NCI-H146 treated with DMSO at 0.1 percent for 48 hours (cell line): ENCODE measurements at regions not wholly inside any gene's neighbourhood (a gene's known extent, or its start where the extent isn't known, plus 50 kb on each side); places are given as distances from the start of the nearest gene placed in this dataset.

Source experiments
- DNase-seq: peaks from one replicate; lab custom pipeline; 2025; ENCODE audit not compliant: unreplicated experiment; lab: John Stamatoyannopoulos, UW

DNA sequence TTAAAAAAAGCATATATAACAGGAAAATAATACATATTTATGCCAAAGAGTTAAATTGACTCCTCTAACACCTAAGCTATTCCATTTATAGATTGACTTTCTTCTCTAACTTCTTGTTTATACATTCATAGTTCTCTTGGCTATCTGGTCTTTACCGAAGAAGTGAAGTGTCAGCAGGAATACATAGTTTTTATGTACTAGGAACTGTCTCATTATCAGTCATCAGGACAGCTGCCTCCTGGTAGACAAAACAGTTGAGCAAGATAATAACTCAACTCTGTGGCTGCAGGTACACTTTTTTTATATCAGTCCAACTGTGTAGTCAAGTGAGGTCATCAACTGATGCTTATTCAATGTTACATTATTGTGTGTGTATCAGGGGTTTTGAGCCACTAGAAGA lies 1436.0 kb upstream of the NUDT12 start:
- no peak for DNase-seq

DNA sequence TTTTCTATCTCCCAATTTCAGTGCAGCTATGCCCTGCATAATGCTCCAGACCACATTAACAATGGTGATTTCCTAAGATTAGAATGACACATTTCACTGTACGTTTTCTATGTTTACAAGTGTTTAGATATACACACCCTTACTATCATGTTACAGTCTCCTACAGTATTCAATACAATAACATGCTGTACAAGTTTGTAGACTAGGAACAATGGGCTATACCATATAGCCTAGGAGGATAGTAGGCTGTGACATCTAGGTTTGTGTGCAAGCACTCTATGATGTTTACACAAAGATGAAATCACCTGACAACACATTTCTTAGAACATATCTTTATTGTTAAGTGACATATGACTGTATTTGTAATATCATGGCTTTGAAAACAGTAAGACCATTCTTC lies 1435.6 kb upstream of the NUDT12 start:
- no peak for DNase-seq

DNA sequence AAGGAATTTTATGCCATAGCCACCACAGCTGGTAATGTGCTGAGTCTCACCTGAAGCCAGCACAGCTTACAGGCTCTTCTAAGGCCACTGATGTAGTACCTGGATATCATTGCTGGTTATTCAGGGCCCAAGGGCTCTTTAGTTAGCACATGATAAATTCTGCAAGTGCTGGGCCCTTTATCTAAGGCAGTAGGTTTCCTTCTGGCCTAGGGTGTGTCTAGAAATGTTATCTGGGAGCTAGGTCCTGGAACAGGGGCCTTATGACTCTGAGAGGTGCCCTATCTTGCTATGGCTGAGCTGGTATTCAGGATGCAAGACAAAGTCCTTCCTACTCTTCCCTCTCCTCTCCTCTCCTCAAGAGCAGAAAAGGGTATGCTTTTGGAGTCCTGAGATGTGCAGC lies 1424.5 kb upstream of the NUDT12 start:
- no peak for DNase-seq

DNA sequence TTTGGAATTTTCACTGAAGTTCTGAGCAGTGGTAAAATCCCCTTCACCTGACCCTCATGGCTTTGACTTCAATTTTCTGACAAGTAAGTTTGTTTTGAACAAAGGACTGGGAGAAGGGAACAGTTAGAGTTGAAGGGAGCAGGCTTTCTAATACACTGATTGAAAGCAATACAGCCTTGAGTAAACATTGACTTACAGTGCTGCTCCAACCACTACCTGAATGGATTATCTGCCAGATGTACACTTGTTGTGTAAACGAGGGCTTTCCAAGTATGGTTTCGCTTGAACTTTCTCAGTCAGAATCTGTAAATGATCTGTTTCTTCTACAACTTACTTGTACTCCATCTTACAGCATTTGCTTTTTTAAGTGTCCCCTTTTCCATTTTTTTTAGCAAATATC lies 1414.9 kb upstream of the NUDT12 start:
- peak; percentile 58 for DNase-seq

DNA sequence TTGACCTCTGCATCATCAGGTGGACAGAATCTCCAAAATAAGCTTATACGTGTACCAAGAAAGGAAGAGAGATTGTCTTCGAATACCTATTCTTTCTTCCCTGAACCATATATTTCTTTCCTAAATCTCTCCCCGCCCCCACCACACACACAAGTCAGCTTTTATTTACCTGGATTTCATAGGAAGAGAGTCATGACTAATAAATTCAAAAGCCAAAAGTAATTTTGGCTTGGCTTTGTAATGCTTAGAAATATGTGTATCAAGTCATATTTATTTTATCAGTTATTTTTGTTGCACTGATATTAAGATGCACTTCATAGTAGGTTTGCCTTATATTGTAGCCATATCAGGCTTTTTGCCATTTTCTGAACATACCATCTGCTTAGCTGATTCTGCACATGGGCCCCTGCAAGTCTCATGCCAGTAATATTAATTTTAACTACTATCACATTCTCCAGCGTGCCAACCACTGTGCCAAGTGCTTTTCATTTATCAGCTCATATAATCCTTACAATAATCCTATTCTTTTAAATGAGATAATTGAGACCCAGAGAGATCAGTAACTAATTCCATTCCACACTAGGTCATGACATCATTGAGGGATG lies 1405.3 kb upstream of the NUDT12 start:
- no peak for DNase-seq

DNA sequence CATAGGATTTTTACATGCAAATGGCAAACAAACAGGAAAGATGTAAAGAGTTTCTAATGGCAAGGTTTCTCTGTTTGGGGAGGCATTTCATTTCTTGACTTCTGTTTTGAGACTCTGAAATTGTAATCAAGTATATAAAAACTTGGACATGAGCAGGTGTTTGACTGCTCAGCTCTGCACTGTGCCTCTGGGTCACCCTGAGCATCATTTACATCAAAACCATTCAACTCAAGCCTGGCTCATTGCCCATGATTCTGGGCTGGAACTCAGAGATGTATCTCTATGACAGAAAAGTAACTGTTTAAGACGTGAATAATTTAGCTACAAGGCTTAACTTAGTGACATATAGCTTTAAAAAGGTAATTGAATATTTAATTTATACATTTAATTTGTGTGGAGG lies 1402.4 kb upstream of the NUDT12 start:
- DNase-seq: no peak

DNA sequence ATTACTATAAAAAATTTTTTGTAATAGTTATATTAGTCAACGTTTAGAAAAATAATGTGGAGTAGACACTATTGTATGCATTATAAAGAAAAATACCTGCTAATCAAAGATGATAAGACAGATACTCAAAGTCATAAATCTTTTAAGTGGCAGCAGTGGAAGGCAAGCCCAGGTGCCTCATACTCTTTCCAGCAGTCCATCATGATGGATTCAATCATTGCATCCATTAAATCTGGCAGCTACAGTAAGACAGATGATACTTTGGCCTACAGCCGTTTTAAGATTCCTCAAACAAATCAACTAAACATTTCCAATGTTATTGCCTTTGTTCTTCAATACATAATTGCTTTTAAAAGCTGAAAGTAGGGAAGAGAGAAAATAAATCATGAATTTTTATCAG lies 1392.9 kb upstream of the NUDT12 start:
- no peak for DNase-seq

DNA sequence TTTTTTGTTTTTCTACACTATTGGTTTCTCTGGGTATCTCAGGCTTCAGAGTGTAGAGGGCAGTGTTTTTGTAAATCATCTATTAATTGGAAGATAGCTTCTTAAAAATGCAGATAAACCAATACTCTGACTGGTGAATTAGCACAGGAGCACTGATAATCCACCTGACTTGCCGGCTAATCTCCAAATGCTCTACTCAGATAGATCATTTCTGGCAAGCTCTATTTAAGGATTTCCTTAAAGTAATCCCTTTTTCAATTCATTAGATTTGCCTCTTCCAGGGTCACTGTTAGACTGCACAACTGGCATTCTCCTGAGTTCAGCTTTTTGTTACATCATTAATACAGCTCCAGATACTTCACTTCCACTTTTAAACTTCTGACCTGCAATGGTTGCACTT lies 1390.3 kb upstream of the NUDT12 start:
- DNase-seq: no peak

DNA sequence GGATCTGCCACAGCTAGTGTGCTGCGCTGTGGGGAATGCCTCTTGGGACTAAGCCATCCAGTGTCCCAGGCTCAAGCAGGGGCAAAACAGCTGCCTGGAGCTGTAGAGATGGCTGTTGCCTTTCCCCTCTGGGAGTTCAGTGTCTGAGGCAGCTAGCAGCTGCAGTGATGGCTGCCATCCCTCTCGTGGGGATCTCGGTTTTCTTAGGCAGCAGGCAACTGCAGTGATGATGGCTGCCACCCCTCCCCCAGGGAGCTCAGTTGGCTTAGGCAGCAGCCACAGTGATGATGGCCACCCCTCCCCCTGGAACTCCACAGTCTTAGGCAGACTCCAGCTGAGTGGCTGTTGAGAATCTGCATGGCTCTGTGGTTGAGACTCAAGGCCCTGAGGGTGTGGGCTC lies 1389.2 kb upstream of the NUDT12 start:
- no peak for DNase-seq

DNA sequence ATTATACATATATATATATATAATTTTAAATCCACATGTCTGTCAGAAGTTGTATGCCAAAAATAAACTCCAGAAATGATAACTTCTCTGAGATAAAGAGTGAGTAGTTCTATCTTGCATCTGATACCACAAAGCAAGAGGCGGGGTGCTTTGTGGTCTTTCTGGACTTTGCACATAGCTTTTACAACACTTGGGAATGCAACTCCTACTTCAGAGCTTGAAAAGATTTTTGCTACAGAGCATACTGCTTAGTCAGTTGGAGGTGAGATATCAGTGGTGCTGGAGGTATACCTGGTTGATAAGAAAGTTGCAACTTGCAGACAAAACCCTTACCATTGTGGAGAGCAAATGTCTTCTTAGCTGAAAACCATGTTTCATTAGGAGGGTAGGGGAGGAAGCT lies 1384.5 kb upstream of the NUDT12 start:
- DNase-seq: no peak

DNA sequence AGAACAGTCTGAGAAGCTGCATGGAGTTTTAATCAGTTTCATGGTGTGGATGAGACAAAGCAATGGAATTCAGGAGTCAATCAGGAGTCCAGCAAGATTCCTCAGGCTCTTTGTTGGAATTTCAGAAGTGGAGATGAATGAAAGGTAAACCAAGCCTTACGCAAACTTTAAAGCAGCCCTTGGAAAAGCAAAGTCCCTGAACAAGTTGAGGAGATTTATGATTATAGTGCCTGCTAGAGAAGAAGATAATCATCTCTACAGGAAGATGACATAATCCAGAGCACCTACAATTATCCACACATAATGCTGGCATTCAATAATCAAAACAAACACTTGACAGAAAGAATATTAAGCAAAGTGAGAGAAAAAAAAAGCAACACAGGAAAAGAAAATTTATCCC lies 1380.1 kb upstream of the NUDT12 start:
- no peak for DNase-seq

DNA sequence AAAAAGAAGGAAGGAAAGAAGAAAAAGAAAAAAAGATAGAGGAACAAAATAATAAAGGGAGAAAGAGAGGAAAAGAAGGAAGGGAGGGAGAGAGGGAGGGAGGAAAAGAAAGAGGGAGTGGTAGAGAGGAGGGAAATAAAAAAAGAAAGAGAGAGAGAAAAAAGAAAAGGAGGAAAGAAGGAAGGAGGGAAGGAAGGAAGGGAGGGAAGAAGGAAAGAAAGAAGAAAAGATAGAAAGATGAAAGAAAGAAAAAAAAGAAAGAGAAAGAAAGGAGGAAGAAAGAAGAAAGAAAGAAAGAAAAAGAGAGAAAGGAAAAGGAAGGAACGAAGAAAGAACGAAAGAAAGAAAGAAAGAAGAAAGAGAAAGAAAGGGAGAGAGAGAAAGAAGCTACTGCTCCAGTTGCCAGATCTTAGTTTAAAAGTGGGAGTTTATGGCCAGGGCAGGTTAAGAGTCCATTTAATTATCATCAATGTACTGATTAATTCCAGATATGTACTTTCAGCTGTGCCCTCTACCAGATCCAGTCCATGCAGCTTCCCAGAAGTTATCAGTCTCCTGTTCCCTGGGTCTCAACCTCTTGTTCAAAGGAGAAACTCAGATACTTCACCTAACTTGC lies 1378.5 kb upstream of the NUDT12 start:
- DNase-seq: no peak

DNA sequence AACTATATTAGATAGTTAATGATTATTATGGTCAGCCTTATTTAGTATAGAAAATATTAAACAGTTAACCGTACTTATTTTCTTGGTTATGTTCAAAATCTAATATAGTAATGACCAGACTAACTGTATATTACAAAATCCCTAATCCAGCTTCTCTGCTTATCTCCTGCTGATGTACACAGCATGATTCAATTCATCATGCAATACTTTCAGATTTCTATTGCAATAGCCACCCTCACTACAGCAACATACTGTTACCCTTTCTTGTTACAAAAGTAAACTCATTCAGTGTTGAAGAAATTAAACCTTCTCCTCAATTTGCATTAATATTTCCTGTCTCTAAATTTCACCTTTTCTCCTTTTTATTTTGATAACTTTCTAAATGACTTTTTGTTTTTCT lies 1375.0 kb upstream of the NUDT12 start:
- no peak for DNase-seq

DNA sequence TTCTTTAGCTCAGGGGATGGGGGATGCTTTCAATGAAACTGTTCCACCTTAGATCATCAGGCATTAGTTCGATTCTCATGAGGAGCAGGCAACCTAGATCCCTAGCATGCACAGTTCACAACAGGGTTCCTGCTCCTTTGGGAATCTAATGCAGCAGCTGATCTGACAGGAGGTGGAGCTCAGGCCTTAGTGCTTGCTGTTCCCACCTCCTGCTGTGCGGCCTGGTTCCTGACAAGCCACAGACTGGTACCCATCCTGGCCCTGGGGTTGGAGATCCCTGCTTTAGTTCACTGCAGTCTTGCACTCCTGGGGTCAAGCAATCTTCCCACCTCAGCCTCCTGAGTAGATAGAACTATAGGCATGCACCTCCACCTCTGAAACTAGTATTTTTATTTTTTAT lies 1369.8 kb upstream of the NUDT12 start:
- DNase-seq: no peak

DNA sequence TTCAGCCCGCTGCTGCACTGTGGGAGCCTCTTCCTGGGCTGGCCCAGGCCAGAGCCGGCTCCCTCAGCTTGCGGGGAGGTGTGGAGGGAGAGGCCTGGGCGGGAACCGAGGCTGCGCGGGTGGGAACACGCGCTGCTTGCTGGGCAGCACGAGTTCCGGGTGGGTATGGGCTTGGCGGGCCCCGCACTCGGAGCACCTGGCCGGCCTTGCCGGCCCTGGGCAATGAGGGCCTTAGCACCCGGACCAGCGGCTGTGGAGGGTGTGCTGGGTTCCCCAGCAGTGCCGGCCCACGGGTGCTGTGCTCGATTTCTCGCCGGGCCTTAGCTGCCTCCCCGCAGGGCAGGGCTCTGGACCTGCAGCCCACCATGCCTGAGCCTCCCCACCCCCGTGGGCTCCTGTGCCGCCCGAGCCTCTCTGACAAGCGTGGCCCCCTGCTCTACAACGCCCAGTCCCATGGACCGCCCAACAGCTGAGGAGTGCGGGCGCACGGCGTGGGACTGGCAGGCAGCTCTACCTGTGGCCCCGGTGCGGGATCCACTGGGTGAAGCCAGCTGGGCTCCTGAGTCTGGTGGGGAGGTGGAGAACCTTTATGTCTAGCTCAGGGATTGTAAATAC lies 1366.4 kb upstream of the NUDT12 start:
- no peak for DNase-seq

DNA sequence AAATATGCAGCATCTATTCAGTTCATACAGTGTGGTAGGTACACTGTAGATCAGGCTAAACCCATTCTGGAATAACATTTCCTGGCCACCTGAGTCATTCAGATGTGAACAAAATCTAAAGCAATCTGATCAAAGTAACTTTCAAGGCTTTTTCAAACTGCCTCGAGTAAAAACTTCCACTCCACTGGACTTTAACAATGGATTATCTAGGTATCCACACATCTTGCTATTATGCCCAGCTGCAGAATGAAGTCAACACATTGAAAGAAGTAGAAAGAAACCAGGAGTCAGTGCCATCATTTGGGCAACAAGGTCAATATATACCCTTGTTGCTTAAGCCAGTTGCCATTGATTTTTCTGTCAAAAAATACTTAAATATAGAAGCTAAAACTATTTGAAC lies 1352.6 kb upstream of the NUDT12 start:
- no peak for DNase-seq

DNA sequence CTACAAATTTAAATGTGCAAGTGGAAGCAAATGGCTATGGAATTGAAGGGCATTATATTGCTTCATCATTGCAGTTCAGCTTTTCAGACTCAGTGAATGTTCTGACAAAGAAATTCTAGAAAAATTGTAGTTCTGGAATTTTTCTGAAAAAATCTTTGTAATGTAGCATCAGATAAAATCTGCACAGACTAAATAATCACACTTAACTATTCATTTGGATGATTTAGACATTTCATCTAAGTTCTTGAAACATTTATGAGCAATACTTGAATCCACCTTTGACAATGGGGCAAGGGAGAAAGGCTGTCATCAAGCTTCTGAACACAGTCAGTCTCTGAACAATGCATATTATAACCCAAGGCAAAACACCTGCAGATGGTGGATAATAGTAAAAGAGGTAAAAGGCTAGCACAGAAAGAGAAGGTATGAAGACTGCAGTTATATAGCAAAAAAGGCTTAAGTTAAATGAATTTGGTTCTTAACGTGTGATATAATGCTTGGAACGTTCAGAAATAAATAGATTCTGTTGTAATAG lies 1352.0 kb upstream of the NUDT12 start:
- no peak for DNase-seq

DNA sequence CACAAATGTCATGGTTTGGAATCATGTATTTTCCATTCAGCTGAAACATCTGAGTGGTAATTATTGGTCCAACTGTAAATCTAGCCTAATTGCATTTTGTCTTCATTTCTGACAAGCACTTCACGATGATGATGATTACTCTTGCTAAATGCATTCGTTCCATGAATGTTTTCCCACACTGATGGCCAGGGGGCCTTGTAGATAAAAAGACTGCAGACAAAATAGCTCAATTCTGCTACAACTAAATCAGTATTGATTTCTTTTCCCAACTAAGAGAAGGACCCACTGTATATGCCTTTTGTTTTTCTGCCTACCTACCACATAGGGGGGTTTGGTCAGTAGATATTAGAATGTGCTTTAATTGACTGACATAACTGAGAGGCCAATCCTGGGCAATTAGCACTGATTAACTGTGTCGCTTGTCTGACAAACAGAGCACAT lies 1351.3 kb upstream of the NUDT12 start:
- peak; percentile 43 for DNase-seq

DNA sequence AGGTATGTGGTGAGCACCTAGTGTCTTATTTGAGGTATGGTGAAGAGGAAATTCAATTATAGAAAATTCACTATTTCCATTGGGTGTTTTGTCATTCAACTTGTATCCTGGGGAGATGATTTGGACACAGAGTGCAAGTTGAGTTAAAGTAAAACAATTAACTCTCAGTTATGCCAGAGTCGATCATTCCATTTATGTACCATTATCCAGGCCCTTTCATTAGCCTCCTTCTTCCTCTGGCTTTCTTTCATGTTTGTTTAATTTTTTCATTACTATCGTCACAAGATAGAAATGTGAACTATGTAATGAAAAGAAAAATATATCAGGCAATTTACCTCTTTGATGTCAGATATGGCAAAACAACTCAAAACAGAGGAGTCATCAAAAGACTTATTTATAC lies 1347.2 kb upstream of the NUDT12 start:
- peak; percentile 8 for DNase-seq

DNA sequence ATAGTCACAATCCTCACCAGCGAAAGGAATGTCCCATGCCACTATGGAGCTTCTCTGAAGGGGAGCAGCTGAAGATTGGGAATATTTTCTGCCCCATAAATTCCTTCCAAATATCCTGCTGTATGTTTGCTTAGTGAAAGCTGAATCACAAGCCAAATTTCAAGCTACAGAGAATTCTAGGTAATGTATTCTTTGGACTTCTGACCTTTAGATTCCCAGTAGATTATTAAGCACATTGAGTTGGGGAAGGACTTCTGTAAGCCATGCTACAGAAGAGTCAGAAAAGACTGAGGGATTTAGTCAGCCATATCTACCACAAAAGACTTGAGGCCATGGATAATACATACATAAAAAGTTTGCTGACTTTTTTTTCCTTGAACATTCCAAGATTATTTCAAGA lies 1342.0 kb upstream of the NUDT12 start:
- DNase-seq: no peak

DNA sequence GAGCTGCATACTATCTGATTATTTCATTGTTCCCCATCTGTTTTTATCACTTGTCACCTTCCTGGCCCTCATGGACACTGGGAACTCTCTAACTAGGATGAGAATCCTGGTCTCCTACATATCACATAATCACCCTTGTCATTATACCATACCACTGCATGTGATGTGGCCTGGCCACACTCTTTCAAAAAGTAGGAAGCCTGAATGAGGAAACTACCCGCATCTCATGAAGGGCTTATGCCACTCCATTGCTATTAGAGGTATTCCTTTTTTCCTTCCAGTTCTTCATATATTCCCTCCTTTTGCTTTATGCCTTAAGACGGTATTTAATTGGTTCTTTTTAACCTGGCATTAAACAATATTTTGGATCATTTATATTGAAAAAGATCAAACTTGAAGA lies 1341.4 kb upstream of the NUDT12 start:
- no peak for DNase-seq

DNA sequence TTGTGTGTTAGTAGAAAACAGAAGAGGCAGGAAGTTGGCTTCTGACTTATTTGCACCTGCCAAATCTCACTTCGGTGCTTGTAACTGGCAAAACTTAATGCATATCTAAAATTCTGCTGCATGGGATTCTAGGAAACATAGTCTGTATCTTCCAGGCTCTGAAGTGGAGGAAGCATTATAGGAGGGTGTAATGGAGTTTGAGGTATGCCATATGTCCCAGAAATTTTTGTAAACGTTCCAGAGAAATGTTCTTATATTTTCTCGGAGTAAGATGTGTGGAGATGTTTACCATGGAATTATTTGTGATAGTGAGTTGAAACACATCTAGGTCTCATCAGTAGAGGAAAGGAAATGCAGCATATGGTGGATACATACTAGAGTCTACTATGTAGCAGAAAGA lies 1329.0 kb upstream of the NUDT12 start:
- DNase-seq: no peak

DNA sequence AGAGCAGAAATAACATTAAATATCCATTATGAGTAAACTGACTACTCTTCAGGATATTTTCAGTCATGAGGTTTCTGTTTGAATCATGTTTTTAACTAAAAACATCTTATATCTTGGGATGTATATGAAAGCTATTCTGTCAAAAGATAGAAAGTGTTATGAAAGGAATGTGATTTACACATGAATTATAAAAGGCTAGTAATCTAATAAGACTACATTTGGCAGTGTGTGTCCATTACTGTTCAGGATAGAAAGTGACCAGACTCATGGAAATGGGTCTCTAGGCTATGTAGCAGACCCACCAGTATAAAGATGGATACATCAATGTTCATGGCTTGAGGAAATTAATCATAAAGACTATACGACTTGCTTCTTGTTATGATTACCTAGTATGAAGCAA lies 1328.2 kb upstream of the NUDT12 start:
- no peak for DNase-seq
